Activated CD8-positive, alpha-beta memory T cell treated with anti-CD3 and anti-CD28 coated beads for 4 hours (primary cell): ENCODE measurements at regions not wholly inside any gene's neighbourhood (a gene's known extent, or its start where the extent isn't known, plus 50 kb on each side); places are given as distances from the start of the nearest gene placed in this dataset.

Experiments used
- DNase-seq, 2 donors: peaks; one replicate each; pipeline ENCODE4 v3.0.0-alpha.2; 2020; ENCODE audit warnings: low read depth in 2 of 2

DNA sequence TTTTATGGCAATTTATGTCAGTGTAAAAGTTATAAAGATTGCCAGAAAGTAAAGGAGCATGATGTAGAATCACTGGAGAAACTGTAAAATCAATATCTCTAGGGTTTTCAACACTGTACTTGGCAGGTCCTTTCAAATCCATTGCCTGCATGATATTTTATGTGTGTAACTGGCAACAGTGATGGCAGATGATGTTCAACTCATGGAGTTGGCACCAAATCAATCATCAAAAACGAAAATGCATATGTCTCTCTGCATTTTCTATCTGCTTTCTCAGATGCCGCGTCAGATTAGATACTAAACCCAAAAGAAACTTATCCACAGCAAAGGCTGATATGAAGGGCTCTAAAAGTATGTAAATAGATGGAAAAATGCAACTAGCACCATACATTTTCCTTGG, 1395.5 kb upstream of the PIK3C3 start:
- no peak for DNase-seq

DNA sequence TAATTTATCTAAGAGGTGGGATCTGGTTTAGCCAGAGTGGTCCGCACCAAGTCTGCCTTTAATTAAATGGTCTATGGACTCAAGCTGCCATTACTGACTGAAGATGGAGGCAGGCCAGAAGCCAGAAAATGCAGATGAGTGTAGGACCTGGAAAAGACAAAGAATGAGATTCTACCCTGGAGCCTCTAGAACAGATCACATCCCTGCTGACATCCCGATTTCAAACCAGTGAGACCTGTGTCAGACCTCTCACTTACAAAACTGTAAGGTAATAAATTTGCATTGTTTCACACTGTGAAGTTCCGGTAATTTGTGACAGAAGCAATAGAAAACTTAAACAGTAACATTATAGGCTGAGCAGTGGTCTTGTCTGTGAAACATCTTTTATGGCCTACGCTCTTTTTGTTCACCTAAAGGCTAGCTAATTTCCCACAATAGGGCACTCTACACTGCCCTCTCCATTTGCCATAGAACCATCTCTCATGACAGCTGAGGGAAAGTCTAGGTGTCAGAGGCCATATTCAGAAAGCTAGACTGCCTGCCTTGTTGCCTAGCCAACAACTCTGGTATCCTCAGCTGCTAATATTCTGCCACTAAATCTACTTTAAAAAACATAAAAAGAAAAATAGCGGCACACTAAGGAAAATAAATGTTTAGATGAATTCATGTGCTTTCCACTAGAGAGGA, 1396.2 kb upstream of the PIK3C3 start:
- DNase-seq = no peak

DNA sequence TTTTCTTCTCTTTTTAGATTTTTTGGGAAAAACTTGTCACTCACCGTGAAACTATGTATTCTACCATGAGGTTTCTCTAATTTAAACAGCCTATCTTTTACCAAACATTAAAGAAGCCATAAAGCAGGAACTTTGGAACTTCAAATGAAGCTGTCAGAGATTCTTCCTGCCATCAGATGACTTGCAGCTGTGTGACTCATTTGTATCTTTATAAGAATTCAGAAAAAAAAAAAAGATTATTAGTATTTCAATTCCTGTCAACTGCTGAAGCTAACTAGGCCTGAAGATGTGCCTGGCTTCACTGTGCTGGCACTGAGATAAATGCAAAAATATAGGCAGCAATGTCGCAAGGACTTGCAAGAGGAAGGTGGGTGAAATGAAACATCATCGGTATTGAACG, 1399.1 kb upstream of the PIK3C3 start:
- DNase-seq = no peak

DNA sequence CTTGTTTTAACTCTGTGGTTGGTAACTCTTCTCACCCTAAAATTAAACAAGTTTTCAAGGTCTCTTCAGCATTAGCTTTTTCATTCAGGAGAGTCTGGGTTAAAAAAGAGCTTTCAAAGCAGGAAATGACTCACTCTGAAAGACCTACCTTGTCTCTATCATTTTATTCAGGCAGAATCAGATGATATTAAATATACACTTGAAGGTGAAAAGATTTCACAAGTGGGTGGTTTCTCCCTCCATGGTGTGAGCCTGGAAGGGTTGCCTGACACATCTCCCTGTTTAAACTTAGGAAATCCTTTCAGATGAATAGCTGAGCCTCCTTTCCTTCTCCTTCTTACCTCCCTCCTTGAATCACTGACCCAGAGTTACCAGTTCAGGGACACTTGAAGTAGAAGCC, 1402.0 kb upstream of the PIK3C3 start:
- no peak for DNase-seq

DNA sequence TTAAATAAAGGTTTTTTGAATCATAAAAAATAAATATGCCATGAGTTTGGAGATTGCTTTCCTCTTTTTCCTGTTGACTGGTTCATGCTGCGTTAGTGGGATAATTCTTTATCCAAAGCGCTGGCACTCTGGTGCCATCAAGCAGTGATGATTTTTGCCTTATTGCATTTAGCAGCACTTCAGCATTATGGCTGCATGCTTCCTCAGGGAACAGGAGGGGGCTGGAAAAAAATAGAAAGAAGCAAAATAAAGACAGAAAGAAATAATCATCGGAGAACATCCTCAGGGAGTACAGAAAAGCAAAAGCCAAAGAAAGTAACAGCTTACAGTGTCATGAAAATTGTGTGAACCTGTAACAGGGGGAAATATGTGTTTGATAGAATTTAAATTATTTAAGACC, 1408.2 kb upstream of the PIK3C3 start:
- no peak for DNase-seq

DNA sequence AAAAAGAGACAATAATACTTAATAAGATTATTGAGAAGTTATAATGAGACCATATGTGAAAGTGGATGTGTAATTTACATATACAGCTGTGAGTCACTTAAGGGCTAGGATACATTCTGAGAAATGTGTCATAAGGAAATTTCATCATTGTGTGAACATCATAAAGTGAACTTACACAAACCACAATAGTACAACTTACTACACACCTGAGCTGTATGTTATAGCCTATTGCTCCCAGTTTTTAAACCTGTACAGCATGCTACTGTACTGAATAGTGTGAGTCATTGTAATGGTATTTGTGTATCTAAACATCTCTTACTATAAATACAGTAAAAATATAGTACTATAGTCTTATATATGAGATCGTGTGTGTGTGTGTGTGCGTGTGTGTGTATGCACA, 1420.3 kb upstream of the PIK3C3 start:
- DNase-seq = no peak

DNA sequence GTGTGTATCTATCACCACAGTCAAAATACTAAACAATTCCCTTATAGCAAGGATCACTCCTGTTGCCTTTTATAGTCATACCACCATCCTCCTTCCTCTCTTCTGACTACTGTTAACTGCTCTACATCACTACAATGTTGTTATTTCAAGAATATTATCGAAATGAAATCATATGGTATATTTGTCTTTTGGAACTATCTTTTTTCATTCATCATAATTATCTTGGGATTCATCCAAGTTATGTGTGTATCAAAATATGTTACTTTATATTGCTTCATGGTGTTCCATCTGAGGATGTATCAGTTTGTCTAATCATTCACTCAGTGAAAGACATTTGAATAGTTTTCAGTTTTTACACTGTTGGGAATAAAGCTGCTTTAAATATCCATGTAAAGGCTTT, 1423.0 kb upstream of the PIK3C3 start:
- DNase-seq = no peak

DNA sequence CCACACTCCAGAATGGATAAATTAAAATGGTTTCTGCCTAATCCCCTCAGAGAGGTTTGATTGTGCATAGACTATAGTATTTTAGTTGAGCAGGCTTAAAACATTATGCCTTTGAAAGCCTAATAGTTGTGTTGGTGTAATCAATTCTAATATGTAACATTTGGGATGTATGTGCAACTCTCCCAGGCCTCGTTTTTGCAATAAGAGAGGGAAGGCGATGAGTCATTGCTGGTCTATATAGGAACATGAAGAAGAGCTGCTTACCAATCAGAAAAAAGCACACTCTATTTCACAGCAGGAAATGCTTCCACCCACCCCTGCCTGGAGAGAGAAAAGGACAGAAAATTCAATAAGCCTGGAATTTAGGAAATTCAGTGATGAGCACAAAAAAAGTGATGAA, 1424.0 kb upstream of the PIK3C3 start:
- no peak for DNase-seq

DNA sequence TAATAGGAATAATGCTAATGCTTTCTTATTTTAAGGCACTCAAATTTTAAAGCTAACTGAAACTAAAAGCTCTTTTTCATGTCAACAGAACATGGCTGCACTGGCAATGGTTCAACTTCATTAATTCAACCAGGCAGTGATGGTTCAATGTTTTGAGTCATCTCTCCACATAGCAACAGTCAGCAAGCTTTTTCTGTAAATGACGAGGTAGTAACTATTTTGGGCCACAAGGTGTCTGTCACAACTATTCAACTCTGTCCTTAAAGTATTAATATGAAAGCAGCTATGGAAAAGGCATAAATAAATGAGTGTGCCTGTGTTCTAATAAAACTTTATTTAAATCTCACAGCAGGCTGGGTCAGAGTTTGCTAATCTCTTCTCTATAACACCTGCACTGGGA, 1425.6 kb upstream of the PIK3C3 start:
- DNase-seq = no peak

DNA sequence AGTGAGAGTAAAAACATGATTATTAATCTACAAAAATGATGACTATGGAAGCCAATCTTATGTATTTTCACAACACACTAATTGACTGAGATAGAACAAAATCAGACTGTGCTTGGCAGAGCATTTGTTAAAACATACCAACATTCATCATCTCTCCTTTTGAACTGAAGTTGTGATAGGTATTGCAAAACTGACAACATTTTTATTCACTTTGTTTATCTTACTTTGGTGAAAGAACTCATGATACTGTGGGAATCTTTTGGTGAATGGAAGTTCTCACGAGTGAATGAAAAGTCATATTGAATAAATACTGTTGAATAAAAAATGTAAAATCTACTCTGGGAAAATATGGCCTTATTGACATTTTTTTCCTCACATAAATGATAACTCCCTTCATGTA, 1430.2 kb upstream of the PIK3C3 start:
- DNase-seq = no peak

DNA sequence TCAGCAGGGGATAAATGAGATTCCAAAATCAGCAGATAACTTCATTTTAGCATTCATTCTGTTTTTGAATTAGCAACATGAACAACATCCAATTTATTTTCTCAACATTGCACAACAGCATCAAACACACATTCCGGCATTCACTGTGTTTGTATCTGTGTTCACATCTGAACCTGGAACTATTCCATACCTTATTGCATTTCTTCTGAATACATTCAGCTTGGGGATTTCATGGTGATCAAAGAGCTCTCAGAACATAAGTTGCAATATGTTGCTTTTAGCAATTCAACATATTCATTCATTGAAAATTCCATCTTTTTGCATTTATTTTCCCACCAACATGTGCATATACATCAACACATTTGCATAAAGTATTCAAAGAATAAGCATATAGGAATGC, 1431.7 kb upstream of the PIK3C3 start:
- no peak for DNase-seq

DNA sequence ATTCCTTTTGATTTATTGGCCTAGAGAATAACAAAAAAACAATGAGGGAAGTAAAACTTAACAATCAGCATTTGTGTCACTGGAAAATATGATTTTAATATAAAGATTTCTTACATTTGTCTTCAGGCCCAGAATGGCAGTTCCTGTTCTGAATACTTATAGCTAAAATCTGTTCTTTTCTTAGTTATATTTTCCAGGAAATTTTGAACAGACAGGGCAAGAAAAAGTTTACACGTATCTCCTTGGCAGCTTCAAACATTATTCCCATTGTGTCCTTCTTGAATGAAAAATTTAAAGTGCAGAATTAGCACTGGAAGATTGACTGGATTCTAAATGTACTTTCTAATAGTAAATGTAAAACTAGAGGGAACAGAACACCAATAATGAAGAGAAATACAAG, 1454.0 kb upstream of the PIK3C3 start:
- no peak for DNase-seq

DNA sequence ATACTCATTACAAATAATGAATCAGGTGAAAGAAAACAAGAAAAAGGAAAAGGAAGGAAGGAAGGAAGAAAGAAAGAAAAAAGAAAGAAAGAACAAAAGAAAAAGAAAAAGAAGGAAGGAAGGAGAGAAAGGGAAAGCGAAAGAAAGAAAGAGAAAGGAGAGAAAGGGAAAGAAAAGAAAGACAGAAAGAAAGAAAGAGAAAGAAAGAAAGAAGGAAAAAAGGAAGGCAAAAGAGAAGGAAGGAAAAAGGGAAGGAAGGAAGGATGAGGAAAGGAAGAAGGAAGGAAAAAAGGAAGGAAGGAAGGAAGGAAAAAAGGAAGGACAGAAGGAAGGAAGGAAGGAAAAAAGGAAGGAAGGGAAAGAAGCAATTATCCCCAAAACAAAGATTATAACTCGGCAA, 1460.4 kb upstream of the PIK3C3 start:
- no peak for DNase-seq

DNA sequence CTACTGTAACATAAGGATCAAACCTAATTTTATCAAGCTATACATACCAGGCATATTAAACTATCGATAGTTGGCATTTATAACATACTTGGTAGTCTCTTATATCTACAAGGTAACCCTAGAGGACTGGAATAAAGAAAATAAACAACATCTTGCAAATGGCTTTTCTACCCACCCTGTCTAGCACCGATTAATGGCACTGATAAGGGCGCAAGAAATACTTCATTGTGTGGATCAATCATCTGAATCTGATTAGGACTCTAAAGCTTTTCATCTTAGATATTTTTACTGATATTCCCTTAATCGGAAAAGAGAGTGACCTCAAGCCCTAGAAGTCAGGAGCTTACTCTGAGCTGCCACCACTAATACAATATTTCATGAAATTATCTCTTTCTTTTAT, 1461.7 kb upstream of the PIK3C3 start:
- no peak for DNase-seq

DNA sequence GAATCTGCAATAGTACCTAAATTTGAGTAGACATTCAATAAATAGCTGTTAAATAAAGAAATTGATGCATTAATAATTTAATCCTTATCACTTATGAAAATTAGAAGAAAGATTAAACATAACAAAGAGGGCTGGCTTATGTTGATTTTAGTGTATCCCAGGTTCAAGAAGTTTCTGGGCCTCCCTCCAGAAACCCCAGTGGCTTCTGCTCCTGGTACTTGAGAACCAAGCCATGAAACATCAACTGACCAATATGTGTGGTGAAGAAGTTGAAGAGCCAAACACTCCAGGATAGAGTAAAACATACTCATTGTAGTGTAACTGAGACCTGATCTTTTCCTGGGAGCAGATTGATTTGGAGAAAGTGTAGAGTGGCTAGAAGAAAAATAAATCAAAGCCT, 1465.7 kb upstream of the PIK3C3 start:
- DNase-seq = no peak

DNA sequence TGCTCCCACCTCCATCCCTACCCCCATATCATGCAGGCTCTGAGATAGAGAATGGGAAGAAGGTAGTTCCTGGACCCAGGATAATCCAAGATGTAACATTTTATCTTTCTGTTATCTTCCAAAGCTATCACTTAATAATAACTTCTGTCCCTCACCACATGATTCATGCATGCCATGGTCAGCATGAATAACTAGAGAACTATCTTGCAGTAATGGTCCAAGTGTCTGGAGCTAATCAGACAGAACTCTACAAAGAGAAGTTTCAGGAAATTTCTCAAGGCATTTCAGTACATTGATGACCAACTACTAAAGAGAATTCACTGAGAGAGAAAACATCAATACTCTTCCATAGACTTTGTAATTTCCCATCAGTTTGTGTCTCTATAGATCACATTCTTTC, 1469.7 kb upstream of the PIK3C3 start:
- DNase-seq = no peak

DNA sequence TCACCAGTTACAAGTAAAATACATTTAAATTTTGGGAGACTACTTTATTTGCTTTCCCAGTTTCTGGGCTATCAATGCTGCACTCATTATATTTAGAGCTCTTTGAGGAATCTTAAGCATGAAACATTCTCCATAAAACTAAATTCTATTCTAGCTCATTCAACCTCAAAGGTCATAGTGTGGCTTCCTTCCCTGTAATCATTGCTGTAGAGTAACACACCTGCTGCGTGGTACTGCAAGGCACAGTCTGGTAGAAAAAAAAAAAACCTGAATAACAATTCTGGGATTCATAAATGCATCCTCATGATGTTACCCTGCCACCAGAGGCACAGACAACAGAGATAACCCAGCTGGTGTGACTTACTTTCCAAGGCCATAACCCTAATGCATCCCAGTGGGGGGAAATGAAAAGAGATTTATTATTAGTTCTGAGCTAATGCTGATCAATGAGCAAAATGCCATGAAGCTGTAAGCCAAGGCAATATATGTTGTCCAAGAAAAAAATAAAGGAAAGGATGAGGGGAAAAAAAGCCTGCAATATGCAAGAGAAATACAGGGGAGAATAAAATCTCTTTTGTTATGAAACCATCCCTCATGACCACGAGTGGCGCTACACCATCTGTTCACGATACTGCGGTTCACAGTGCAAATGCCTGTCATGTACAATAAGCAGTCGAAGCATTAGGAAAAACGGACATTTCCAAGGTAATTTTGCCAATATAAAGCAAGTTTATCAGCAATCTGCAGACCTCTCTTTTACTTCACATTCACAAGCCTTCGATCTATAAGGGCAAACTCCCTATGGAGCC, 1481.6 kb upstream of the PIK3C3 start:
- DNase-seq = no peak

DNA sequence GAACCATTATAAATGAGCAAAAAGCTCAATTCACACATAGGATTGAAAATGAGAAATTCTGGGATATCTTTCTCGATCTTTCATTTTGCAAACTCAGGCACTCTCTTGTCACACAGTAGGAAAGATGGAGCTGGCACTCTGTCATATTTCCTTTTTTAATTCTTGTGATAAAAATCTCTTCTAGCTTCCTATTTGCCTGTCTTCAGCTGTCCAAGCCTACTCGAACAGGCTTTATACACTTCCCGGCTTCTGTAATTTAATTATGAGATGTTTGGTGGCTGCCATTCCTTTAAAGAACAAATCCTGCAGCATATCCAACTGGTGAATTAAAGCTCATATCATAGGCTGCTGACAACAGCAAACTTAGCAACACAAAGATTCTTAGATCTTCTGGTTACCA, 1484.3 kb upstream of the PIK3C3 start:
- no peak for DNase-seq

DNA sequence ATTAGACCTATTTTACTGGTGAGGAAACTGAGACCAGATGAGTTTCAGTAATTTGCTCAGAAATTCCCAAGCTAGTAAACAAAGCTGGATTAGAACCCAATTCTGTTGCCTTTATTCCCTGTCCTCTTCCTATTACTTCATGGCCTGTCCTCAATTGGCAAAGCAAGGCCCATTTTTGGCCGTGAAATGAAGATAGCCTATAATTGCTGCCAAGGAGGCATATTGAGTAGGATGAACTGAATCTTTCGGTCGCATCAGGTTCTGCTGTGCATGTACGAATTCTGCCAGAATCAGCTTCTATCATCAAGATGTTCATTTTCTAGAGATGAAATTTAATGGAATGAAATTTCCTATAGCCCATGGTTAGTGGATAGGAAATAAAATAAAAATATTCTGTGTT, 1485.2 kb upstream of the PIK3C3 start:
- no peak for DNase-seq

DNA sequence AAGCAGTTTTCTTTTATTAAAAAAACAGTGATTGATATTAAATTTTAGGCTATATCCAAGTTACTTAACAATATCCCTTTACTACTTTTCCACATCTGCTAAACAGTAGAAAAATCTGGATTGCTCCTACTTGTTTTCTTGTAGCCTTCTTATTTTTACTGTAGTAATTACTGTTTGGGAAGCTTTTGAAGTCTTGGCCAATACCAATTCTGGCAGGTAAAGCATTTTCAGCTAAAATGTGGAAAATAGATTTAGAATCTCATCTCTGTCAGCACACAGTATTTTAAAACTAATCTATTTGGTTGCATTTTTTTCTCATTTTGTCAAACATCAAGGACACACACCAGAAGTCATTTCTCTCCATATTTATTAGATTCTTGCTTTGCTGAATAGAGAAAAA, 1485.7 kb upstream of the PIK3C3 start:
- no peak for DNase-seq

DNA sequence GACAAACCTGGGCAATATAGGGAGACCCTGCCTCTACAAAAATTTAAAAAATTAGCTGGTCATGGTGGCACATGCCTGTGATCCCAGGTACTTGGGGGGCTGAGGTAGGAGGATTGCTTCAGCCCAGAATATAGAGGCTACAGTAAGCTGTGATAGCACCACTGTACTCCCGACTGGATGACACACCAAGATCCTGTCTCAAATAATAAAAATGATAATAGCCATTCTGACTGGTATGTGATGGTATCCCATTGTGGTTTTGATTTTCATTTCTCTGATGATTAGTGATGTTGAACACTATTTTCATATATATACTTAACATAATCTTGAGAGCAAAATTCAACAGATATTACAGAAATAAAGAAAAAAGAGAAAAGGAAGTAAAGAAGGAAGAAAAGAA, 1491.0 kb upstream of the PIK3C3 start:
- DNase-seq = no peak

DNA sequence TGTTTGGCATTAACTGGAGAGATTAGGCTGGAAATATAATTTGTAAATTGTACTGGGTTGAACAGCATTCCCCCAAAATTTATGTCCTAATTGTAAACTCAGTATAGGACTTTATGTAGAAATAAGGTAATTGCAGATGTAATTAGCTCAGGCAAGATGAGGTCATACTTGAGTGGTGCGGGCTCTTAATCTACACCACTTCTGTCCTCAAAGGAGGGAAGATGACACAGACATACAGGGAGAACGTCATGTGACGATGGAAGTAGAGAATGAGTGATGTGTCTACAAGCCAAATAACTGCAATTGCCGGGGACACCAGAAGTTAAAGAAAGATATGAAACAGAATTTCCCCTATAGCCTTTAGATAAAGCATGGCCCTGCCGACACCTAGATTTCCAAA, 1501.1 kb upstream of the PIK3C3 start:
- DNase-seq = no peak

DNA sequence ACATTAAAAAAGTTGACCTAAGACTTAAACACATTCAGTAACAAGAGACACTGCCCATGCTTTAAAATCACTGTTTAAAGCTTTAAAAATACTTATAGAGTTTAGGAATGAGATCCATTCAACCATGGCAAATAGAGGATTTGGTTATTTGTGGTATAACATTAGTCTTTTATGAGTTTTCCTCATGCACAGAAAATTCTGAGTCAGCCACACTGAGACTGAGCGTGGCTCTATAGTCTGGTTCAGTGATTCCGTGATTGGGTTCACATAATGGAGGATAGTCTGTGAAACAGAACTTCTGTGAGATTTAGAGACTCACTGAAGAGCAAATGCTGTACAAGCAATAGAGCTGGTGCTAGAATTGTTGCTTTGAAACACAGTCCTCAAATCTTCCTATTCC, 1502.4 kb upstream of the PIK3C3 start:
- no peak for DNase-seq

DNA sequence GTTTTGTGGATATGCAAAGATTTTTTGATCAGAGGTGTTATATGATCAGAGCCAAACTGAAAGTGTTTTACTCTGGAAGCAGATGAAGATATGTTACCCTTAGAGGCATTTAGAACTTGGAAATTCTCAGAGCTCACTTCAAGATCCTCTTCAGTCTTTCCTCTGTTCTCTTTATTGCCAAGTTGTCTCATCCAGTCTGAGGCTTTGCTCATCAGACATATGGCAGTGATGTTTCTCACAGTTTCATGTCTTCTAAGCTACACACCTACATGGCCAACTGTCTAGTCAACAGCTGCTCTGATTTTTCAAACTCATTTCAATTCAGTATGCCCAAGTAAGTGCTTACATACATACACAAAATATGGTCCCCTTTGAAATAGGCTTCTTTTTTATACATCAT, 1504.3 kb upstream of the PIK3C3 start:
- DNase-seq = no peak
